NCI-H187 (cell line): ENCODE measurements at regions not wholly inside any gene's neighbourhood (a gene's known extent, or its start where the extent isn't known, plus 50 kb on each side); places are given as distances from the start of the nearest gene placed in this dataset.

Source experiments
- DNase-seq, 2 experiments: peaks; one replicate each; lab custom pipeline; 2025; lab: John Stamatoyannopoulos, UW

- no peak for DNase-seq
Observed at GRCh38 chr6:106918115-106918514, 56.4 kb downstream of the CD24 start.

- no peak for DNase-seq
Observed at GRCh38 chr6:106916891-106917290, 57.6 kb downstream of the CD24 start.

- DNase-seq: no peak
Observed at GRCh38 chr6:106913676-106914280, 60.8 kb downstream of the CD24 start.

- DNase-seq: no peak
Observed at GRCh38 chr6:106913111-106913510, 61.4 kb downstream of the CD24 start.

- DNase-seq: no peak
Observed at GRCh38 chr6:106912091-106912490, 62.4 kb downstream of the CD24 start.

GRCh38 chr6:106910999-106911949 lies 63.3 kb downstream of the CD24 start:
- no peak for DNase-seq

- DNase-seq: no peak
Observed at GRCh38 chr6:106908386-106908840, 66.1 kb downstream of the CD24 start.

GRCh38 chr6:106907754-106908153 lies 66.8 kb downstream of the CD24 start:
- DNase-seq: no peak

GRCh38 chr6:106906232-106906631 lies 68.3 kb downstream of the CD24 start:
- DNase-seq: no peak

- no peak for DNase-seq
Observed at GRCh38 chr6:106903299-106903698, 71.2 kb downstream of the CD24 start.

GRCh38 chr6:106901062-106901461 lies 73.5 kb downstream of the CD24 start:
- DNase-seq: no peak

- no peak for DNase-seq
Observed at GRCh38 chr6:106899697-106900096, 74.8 kb downstream of the CD24 start.

GRCh38 chr6:106897580-106897979 lies 76.9 kb downstream of the CD24 start:
- no peak for DNase-seq

GRCh38 chr6:106895703-106896040 lies 78.9 kb downstream of the CD24 start:
- no peak for DNase-seq

- DNase-seq: no peak
Observed at GRCh38 chr6:106894978-106895702, 79.4 kb downstream of the CD24 start.

- DNase-seq: no peak
Observed at GRCh38 chr6:106892186-106892585, 82.3 kb downstream of the CD24 start.

- DNase-seq: no peak
Observed at GRCh38 chr6:106890447-106890846, 84.1 kb downstream of the CD24 start.

- DNase-seq: no peak
Observed at GRCh38 chr6:106889692-106890091, 84.8 kb downstream of the CD24 start.

- DNase-seq: no peak
Observed at GRCh38 chr6:106886922-106887797, 87.4 kb downstream of the CD24 start.

GRCh38 chr6:106886081-106886843 lies 88.3 kb downstream of the CD24 start:
- DNase-seq: no peak

- no peak for DNase-seq
Observed at GRCh38 chr6:106885679-106886078, 88.8 kb downstream of the CD24 start.
